Stimulated activated CD4-positive, alpha-beta T cell treated with anti-CD3 and anti-CD28 coated beads, Interleukin-4, amount 100 ng/mL, for 48 hours (primary cell): ENCODE measurements at regions not wholly inside any gene's neighbourhood (a gene's known extent, or its start where the extent isn't known, plus 50 kb on each side); places are given as distances from the start of the nearest gene placed in this dataset.

Source experiments
- DNase-seq, 2 donors: peaks; one replicate each; pipeline ENCODE4 v3.0.0-alpha.2; 2020; ENCODE audit warnings: low read depth in 2 of 2

GRCh38 chr21:31566064-31566463 is 93.4 kb upstream of the SOD1 start:
- DNase-seq = no peak

GRCh38 chr21:31564439-31564838 is 95.1 kb upstream of the SOD1 start:
- DNase-seq = no peak

- no peak for DNase-seq
These were observed 99.0 kb upstream of the SOD1 start for GRCh38 chr21:31560479-31560878.

GRCh38 chr21:31559368-31560119 is 99.9 kb upstream of the SOD1 start:
- peak; percentile 94 to 95 for DNase-seq

GRCh38 chr21:31558962-31559367 is 100.5 kb upstream of the SOD1 start:
- peak; percentile 82 to 90 for DNase-seq

- peak in 1 of 2 donors; percentile 12 for DNase-seq
These were observed 101.1 kb upstream of the SOD1 start for GRCh38 chr21:31558189-31558961.

GRCh38 chr21:31557421-31558188 is 101.9 kb upstream of the SOD1 start:
- DNase-seq = peak in 1 of 2 donors; percentile 31

- DNase-seq = no peak
These were observed 102.8 kb upstream of the SOD1 start for GRCh38 chr21:31556662-31557061.

GRCh38 chr21:31555741-31556191 is 103.7 kb upstream of the SOD1 start:
- DNase-seq = no peak

- DNase-seq = peak; percentile 12 to 37
These were observed 104.9 kb upstream of the SOD1 start for GRCh38 chr21:31554511-31555022.

GRCh38 chr21:31553926-31554325 is 105.6 kb upstream of the SOD1 start:
- no peak for DNase-seq

GRCh38 chr21:31553461-31553860 is 106.0 kb upstream of the SOD1 start:
- DNase-seq = no peak

GRCh38 chr21:31552826-31553225 is 106.7 kb upstream of the SOD1 start:
- DNase-seq = no peak

- DNase-seq = no peak
These were observed 109.4 kb upstream of the SOD1 start for GRCh38 chr21:31550070-31550469.

- no peak for DNase-seq
These were observed 110.8 kb upstream of the SOD1 start for GRCh38 chr21:31548688-31549087.

GRCh38 chr21:31546443-31547170 is 112.9 kb upstream of the SOD1 start:
- DNase-seq = no peak

- DNase-seq = no peak
These were observed 114.5 kb upstream of the SOD1 start for GRCh38 chr21:31545036-31545435.

GRCh38 chr21:31543191-31543590 is 116.3 kb upstream of the SOD1 start:
- no peak for DNase-seq

- no peak for DNase-seq
These were observed 120.7 kb upstream of the SOD1 start for GRCh38 chr21:31538816-31539215.

- peak in 1 of 2 donors; percentile 23 for DNase-seq
These were observed 121.5 kb upstream of the SOD1 start for GRCh38 chr21:31537872-31538576.

- DNase-seq = no peak
These were observed 123.4 kb upstream of the SOD1 start for GRCh38 chr21:31536138-31536537.
